Eye (tissue), 1 donor: ENCODE measurements at regions not wholly inside any gene's neighbourhood (a gene's known extent, or its start where the extent isn't known, plus 50 kb on each side); places are given as distances from the start of the nearest gene placed in this dataset.
A peak's percentile ranks its signal among the peaks of the same experiment; 100 is the strongest.
"Not testable (repeated sequence)": the region's sequence is repeated elsewhere in the genome, so short reads cannot be mapped to it uniquely, and the experiment has no call there.

ENCODE experiments used
- DNase-seq: peaks from one replicate; pipeline ENCODE4 v3.0.0-alpha.2; 2015

DNA sequence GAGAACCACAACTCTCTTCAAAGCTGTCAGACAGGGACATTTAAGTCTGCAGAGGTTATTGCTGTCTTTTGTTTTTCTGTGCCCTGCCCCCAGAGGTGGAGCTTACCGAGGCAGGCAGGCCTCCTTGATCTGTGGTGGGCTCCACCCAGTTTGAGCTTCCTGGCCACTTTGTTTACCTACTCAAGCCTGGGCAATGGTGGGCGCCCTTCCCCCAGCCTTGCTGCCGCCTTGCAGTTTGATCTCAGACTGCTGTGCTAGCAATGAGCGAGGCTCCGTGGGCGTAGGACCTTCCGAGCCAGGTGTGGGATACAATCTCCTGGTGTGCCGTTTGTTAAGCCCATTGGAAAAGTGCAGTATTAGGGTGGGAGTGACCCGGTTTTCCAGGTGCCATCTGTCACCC is 822.1 kb downstream of the KCNMA1 start:
- not testable (repeated sequence) for DNase-seq

DNA sequence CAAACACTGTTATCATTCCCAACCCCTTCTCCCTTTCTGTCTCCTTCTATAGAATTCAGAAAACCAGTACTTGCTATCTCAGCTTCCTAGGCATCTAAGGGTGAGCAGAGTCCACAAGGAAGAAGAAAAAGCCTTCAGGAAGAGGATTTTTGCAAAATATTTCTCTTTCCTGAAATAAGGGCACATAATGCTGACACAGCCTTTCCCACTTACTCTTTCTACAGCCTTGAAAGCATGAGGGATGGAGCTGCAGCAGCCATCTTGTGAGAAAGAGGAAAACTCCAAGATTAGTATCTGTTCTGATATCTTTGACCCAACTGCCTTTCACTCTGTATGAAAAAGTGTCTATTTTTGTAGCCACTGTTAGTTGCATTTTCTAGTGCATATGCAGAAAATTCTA is 826.2 kb downstream of the KCNMA1 start:
- DNase-seq, result no peak

DNA sequence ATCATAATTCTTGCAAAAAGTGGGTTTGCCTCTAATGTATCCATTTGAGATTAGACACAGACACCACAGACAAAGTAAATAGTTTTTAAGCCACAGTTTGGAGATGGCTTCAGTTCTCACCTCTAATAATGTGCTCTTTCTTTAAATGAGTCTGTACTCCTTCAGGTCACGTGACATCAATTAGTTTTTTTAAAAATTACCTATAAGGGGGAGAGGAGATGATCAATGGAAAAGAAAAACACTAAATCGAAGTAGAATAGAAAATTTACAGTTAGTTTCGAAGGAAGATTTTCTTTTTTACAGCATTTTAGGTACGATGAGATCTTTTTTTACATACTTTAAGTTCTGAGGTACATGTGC is 849.2 kb downstream of the KCNMA1 start:
- DNase-seq, result no peak

DNA sequence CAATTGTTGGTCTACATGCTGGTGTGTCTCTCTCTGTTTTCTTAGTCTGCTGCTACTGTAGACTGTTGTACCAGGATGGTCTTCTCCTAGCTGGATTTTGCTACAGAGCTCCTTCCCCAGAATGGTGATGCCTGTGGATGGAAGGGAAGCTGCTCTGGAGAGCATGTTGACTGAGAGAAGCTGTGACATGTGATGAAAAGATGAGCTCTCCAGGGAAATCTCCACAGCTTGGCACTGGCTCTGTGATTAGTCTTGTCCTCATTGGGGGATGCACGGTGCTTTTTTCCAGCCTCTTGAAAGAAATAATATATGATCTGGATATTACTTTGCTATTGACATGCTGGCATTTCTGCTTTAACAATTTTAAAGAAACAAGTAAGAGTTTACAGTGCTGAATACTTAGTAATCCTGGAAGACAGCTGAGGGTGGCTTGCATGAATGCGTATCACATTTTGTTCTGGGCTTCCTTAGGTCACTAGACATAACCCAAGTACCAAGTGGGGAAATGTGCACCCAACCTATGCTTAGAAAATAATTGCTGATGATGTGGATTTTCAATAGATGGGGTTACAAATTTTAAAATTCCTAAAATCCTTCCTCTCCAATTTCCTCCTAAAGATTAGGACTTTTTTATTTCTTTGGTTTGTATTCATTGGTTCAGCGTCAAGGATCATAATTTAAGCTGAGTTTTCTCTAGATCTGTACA is 849.7 kb downstream of the KCNMA1 start:
- DNase-seq, result peak; percentile 25

DNA sequence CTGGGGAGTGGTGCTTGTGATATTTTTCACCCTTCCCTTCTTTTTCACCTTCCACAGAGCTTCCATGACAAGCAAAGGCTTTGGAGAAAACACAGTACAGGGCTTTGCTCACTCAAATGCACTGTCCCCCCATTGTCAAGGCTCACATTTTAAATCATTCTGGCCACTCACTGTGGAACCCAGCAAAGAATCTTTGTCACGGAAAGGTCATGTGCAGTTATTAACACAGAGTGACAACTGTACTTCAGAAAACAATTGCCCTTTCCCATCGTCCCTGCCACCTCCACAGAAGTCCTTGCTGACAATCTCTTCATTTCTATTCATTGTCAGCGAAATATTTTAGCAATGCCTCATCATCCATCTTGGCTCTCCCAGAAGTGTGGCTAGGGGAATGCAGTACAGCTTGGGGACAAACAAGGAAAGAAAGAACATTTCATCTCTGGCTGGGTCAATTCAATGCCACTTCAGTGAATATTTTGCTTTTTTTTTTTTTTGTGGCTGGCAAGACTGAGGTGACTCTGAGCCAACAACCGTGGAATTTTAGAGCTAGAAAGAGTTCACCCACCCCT is 851.0 kb downstream of the KCNMA1 start:
- DNase-seq, result peak; percentile 24

DNA sequence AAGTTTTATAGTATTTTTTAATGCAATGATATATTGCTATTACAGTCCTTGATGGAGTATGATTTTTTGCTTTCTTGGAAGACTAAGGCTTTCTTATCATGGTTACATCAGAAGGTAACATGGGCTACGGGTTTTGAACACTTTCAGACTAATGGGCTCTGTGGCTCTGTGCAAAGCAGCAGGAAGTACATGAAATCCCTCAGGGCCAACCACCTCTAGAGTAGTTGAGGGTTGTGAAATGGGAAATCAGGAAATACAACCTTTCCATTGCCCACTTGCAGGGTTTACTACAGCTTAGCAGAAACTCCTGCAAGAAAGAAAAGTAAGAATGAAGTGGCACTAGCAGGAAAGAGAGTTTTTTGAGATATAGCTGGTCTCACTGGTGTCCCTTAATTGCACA is 853.5 kb downstream of the KCNMA1 start:
- no peak for DNase-seq

DNA sequence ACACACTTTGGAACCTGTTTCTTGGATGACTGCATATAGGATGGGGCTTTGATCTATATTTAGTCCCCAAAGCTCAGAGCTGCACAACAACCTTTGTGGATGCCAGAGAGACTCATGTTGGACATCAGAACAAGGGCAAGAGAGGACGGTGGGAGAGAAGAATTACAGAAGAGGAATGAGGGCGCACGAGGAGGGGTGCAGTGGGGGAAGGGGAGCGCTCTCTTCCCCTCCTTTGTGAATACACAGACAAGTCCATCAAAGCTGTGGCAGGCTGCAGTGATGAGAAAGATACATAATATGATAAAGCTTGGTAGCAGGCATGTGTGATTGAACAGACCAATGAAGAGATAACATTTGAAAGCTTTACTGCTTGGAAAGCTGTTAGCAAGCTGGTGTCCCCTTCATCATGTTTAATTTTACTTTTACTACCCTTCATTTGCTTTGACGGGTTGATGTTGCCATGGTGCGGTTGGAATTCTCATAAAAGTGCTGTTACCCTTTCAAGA is 857.8 kb downstream of the KCNMA1 start:
- DNase-seq, result peak; percentile 57

DNA sequence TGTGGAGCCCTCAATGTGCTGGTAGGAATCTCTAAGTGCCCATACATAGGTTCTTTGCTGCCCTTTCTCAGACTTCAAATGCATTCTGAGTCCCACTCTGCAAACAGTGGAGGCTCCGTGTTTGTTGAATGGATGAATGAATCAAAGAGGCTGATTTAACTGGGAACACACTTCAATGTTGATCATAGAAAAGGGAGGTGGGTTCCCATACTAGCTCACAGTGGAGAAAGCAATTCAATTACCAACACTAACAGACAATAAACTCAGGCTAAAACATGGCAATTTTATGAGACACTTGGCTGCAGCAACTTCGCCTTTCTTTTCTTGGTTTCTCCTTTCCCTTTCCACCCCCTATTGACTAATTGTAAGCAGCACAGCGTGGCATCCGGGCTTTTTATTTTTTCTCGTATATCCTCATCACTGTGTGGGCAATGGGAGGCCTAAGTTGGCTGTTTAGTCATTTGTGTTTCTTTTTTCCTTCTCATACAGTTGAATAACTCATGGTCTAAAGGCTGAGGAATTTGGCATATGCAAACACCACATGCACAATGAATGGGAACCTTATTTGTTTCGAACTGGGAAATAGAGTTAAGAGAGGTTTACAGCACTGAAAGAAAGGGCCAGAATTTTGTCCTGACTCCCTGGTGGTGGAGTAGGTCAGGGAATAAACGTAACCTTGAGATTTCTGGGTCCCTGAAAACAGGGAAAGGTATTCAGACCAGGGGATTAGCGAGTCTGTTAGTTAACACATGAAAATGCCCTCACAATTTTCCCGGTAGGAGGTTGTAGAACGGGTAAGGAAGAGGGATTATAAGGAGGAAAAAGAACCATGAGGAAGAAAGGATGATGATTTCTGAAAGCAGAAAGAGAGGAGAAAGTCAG is 858.5 kb downstream of the KCNMA1 start:
- DNase-seq, result peak; percentile 64

DNA sequence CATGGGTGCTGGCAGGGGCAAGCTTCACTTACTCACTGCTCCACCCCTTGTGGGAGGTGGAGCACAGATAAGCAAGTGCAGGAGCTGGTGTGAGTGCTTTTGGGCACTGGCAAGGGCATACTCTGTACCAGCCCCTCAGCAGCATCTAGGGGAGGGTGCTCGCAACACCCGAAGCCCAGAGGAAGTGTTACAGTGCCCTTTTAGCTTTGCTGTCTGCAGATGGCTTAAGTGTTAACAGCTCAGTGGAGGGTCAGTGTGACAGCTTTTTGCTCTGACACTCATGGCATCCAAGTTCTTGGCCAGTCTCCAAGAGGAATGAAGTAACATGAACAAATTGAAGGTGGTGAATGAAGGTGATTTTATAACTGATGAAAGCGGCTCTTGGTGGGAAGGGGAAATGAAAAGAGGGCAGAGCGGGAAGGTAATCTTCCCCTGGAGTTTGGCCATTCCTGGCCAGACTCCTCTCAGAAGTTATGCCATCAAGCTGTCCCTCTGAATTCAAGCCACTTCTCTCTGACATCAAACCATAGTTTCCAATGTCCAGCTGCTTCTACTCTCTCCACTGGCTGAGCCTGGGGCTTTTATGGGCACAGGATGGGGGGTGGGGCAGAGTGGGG is 862.5 kb downstream of the KCNMA1 start:
- DNase-seq, result no peak

DNA sequence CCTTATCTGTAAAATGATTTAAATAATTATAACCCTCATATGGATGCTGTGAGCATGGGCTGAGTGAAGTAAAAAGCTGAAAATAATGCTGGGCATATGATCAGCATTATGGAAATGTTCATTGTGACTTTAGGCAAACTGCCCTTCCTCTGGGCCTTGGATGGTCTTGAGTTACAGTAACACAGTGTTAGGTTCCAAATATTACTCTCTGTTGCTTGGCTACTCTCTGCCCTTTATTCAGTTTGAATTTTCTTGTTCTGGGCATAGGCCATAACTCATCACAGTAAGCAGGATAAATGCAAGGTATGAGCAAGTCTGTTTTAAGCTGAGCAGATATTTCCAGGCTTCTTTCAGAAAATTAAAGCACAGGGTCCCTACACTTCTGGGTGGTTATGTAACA is 868.0 kb downstream of the KCNMA1 start:
- DNase-seq, result no peak

DNA sequence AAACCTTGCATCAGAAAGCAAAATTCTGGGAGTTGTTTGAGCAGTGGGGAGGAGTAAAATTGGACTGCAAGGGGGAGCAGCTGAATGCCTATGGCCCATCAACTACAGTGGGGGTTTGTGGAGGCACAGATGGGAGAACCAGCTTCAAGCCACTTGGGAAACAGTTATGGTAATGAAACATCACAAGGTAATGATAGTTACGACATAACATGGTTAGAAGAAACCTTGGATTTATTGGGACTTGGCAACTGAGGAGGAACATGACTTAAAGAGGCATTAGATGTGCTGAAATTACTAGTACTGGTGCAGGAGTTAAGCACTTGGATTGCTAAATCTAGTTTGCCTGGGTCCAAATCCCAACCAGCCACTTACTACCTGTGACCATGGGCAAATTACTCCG is 868.4 kb downstream of the KCNMA1 start:
- no peak for DNase-seq

DNA sequence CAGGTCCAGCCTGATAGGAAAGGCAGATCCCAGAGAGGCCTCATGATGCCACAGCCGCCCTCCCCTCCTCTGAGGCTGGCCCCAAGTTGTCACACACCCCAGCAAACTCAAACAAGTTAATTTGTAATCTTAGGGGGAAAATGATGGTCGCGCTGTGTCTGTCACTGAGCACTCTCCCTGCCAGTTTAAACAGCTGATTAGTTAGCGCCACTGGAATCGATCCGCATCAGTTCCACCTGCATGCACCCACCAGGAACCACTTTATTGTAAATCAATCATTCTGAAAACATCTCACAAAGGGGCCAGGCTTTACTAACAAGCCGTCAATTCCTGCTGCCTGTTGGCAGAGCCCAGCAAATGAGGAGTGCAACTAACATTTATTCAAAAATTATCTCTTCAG is 870.9 kb downstream of the KCNMA1 start:
- peak; percentile 73 for DNase-seq

DNA sequence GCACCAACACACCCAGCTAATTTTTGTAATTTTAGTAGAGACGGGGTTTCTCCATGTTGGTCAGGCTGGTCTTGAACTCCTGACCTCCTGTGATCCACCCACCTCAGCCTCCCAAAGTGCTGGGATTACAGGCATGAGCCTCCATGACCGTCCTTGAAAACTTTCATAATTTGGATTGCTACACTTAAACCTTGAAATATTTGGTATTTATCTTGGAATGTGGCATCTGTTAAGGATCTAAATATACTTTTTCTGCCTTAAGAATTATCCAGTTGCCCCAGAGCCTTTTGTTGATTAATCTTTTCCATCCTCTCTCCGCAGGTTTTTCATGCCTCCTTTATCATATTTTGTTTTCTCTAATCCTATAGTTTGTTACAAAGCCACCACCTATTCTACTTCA is 872.7 kb downstream of the KCNMA1 start:
- DNase-seq, result not testable (repeated sequence)

DNA sequence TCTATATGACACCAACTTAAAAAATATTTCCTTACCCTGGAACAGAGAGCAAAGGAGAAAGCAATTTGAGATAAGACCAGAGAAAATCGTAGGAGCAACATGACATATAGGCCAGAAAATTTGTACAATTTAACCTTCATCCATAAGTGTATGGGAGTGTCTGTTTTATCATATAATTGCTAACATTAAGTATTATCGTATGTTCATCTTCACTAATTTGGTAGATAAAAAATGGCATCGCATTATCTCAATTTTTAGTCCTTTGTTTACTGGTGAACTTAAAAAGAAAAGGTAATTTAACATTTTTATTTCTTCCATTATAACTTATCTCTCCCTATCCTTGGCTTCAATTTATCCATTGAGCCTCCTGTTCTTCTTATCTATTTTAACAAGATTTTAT is 873.4 kb downstream of the KCNMA1 start:
- DNase-seq, result no peak

DNA sequence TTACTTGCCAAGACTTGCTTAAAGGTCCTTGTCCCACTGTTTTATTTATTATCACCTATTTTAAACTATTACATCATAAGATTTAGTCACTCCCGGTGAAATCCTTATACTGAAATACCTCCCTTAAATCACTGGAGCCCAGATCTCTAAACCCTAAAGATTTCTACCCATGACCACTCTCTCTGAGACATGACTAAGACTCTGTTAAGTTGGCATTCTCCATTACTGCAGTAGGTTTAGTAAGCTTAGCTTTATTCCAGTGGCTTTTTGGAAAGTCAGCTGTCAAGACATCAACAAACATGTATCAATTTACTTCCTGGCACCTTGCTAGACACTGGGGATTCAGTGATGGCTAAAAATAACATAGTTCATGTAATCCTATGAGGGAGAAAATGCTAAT is 874.2 kb downstream of the KCNMA1 start:
- no peak for DNase-seq

DNA sequence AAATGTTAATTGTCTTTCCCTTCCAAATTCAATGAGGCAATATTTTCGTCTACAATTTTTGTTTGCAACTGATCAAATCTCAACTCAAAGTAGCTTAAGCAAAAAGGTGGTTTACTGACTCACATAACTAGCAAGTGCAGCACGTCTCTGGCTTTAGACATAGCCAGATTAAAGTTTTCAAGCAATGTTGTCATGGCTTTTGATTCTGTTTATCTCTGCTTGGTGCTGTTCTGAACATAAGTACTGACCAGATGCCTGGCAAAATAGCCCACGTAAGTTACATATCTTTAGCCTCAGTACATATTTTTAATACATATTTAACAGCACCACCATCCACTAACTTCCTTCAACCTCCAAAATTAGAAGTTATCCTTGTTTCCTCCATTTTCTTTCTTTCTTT is 877.9 kb downstream of the KCNMA1 start:
- DNase-seq, result no peak

DNA sequence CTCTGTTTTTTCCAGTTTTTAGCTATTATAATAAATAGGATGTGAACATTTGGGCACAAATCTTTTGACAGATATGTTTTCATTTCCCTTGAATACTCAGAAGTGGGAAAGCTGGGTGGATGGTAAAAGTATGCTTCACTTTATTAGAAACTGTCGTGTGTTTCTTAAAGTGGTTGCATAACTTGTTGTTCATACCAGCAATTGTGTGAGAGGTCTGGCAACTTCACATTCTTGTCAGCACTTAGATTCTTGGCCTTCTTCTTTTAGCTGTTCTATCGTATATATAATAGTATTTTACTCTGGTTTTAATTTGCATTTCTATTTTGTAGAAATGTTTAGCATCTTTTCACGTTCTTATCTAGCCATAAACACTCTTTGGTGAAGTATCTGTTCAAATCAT is 894.4 kb downstream of the KCNMA1 start:
- no peak for DNase-seq

DNA sequence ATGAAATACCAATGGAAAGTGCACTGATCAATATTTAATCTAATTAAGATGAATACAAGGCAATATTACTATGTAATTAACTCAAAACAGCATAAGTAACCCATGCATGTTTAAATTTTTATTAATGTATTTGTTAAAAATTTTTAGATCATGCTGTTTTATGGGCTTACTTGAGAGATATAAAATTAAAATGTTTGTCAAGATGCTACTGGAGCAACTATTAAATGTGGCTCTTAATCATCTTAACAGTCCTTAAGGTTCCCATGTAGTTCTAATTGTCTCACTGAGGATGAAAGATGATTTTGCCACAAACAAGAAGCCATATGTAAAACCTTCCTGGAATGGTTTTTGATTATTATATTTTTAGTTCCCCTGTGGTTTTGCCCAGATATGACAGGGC is 897.1 kb downstream of the KCNMA1 start:
- no peak for DNase-seq

DNA sequence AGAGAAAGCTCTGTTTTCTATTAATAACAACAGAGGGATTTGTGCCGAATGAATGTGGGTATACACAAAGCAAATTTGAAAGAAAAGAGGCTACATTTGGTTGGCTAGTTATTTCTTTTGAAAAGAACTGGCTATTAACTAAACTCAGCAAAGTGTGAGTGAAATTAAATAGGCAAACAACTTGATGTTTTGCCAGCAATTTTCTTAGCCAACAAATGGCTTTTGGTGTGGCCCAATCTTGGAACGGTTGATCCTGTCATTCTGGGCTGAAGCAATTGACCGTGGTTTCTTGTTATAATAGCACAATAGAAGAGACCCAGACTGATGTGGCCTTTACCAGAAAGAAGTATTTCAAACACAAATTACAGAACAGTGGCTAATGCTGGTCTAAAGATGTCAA is 898.6 kb downstream of the KCNMA1 start:
- no peak for DNase-seq

DNA sequence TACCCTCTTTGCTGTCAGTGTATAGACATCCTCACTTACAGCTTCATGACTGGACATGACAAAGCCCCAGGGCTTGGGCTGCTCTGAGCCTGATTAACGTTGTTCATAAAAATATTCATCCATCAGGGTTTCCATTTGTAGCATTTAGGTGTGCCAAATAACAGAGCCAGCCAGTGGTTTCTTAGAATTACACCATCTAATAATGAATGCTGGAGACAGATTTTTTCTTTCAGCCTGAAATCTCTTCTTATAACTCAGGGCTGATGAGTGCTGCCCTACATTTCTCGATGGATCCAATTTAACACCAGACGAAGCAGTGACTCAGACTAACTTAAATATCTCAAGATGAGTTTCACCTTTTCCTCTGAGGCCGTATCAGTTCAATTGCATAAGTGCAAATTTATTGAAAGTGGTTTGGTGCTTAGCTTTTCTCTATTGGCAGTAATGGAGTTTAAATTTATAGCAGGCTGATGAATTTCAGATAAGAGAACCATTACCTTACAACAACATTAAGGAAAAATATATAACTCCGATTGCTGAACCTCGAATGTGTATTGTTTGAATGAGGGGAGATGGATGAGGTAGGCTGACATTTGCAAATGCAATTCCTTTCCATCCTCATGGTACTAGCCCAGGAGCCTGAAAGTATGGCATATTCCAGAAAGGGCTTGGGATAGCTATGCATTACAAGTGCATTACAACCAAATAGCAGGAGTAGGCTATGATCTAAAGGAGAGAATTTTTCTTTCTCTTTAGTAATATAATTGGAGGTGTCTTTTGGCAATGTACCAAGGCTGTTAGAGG is 900.6 kb downstream of the KCNMA1 start:
- DNase-seq, result peak; percentile 4

DNA sequence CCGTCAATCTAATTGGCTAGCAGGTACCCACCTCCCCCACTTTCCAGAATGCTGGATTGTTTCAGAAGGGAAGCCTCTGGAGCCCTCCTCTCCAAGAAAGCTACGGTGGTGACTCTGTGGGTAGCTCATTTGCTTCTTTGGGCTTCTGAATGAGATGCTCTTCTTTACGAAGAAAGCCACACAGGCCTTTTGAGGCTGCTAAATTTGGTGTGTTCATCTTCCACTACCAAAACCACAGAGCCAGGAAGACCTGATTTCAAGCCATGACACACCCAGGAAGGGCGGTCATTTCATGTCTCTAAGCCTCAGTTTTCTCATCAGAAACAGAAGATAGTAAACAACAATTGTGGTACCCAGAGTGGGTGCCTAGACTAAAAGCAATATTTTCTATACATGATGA is 901.2 kb downstream of the KCNMA1 start:
- DNase-seq, result no peak

DNA sequence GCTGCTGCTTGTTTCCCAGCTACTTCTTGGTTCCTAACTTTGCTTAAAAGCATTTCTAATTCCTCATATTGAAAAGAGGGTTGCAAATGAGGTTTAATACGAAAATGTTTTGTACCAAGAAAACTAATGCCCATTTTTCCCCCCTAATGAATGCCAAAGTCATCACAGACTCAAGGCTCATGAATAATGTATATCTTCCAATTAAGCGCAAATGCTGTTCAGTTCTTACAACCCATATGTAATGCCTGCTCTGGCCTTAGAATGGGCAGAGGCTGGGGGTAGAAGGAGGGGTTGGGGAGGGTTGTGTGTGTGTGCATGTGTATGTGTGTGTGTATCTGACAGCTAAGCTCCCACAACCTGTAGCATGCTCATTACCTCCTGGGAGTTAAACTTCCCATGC is 901.7 kb downstream of the KCNMA1 start:
- peak; percentile 23 for DNase-seq
